DOHH2 (cell line): ENCODE measurements at regions not wholly inside any gene's neighbourhood (a gene's known extent, or its start where the extent isn't known, plus 50 kb on each side); places are given as distances from the start of the nearest gene placed in this dataset.
"Not testable (repeated sequence)": the region's sequence is repeated elsewhere in the genome, so short reads cannot be mapped to it uniquely, and the experiment has no call there.

ENCODE experiments used
- H3F3A ChIP-seq: fragments of 200-600 bp; sonication (generic), shearing (Covaris generic); 2 replicates; pipeline ENCODE4 v1.6.0; 2016; ENCODE audit warnings: antibody characterized with exemption, mild to moderate bottlenecking; ENCODE audit not compliant: control insufficient read depth, insufficient read depth
- H3K27ac ChIP-seq: fragments of 200-600 bp; sonication (generic); 2 replicates; pipeline ENCODE4 v1.5.1; 2014; ENCODE audit warnings: low read depth, mild to moderate bottlenecking, low read length, moderate library complexity
- H3K27me3 ChIP-seq: fragments of 200-600 bp; sonication (generic); 2 replicates; pipeline ENCODE4 v1.6.1; 2014; ENCODE audit warnings: mild to moderate bottlenecking, low read length, mixed read lengths; ENCODE audit not compliant: control insufficient read depth
- H3K36me3 ChIP-seq: fragments of 200-600 bp; sonication (generic); 2 replicates; pipeline ENCODE4 v1.6.1; 2014; ENCODE audit warnings: mild to moderate bottlenecking, low read length, moderate library complexity, mixed read lengths; ENCODE audit not compliant: control insufficient read depth
- H3K4me1 ChIP-seq: fragments of 200-600 bp; sonication (generic); 2 replicates; pipeline ENCODE4 v1.6.1; 2014; ENCODE audit warnings: mild to moderate bottlenecking, low read length, mixed read lengths; ENCODE audit not compliant: control insufficient read depth
- H3K4me2 ChIP-seq: fragments of 200-600 bp; sonication (generic); 2 replicates; pipeline ENCODE4 v1.6.0; 2014; ENCODE audit warnings: mild to moderate bottlenecking, low read length, moderate library complexity
- H3K4me3 ChIP-seq: fragments of 200-600 bp; sonication (generic); 2 replicates; pipeline ENCODE4 v1.5.1; 2014; ENCODE audit warnings: mild to moderate bottlenecking, low read length, mixed read lengths
- H3K79me2 ChIP-seq: fragments of 200-600 bp; sonication (generic); 2 replicates; pipeline ENCODE4 v1.6.1; 2014; ENCODE audit warnings: mild to moderate bottlenecking, low read length, mixed read lengths; ENCODE audit not compliant: control insufficient read depth
- H3K9me2 ChIP-seq: fragments of 200-600 bp; sonication (generic); replicated peaks from 2 replicates; pipeline ENCODE4 v1.6.1; 2014; ENCODE audit warnings: mild to moderate bottlenecking, low read length, mixed read lengths; ENCODE audit not compliant: control insufficient read depth
- H3K9me3 ChIP-seq: fragments of 200-600 bp; sonication (generic); 2 replicates; pipeline ENCODE4 v1.6.1; 2014; ENCODE audit warnings: antibody characterized with exemption, low read length, mixed read lengths; ENCODE audit not compliant: control insufficient read depth, insufficient read depth
- H4K20me1 ChIP-seq: fragments of 200-600 bp; sonication (generic); 2 replicates; pipeline ENCODE4 v1.6.0; 2014; ENCODE audit warnings: low read depth, mild to moderate bottlenecking, antibody characterized with exemption, low read length, moderate library complexity; ENCODE audit not compliant: control insufficient read depth, insufficient read depth
- CTCF ChIP-seq: fragments of 200-600 bp; sonication (generic); IDR thresholded peaks from one replicate; pipeline ENCODE4 v1.5.1; 2014; ENCODE audit warnings: antibody characterized with exemption, mild to moderate bottlenecking, low read depth, low read length; ENCODE audit not compliant: poor library complexity, severe bottlenecking
- EZH2phosphoT487 ChIP-seq: fragments of 200-600 bp; sonication (generic); IDR thresholded peaks from 2 replicates; pipeline ENCODE4 v1.6.1; 2017; ENCODE audit warnings: borderline replicate concordance, mild to moderate bottlenecking, antibody characterized with exemption, low read length, moderate library complexity, mixed read lengths

DNA sequence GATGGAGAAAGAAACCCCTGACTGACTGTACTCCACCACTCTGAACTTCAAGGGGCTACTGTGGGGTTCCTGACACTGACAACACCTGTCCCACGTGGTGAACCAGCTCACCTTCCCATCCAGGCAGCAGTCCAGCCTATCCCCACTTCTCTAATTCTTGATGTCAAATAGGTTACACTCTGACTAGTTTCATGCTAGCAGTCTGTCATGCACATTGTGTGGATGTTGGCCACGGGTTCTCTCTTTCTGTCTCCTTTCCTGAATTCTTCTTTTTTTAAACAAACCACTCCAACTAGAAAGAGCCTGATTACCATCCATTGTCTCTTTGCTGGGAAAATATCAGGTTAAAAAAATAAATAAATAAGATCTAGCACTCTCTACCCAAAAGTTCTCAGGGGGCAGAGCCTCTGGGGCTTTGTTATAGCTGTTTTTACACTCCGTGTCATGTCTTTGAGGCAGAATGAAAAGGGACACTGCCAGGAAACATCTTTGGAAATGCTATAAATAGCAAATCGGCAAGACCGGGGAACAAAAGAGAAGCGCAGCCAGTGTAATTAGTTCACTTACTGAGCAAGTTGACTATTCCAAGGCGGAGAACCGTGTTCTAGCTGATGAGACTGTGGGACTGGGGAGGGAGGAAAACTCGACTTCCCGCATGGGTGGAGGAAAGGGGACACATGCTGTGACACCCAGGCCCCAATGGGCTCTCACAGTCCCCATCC lies 356.1 kb downstream of the OMA1 start:
- Histone ChIP-seq H3K4me2 (no peak overlapping the region), H3F3A (no peaks in the 10 kb centered on the region), H3K36me3 (no peaks in the 10 kb centered on the region), H3K9me2 (no peaks in the 10 kb centered on the region), H3K4me1 (no peaks in the 10 kb centered on the region), H3K9me3 (no peaks in the 10 kb centered on the region), H4K20me1 (no peaks in the 10 kb centered on the region), H3K27me3 (peaks cover 3% of the 10 kb centered on the region), H3K27ac (no peak overlapping the region), H3K4me3 (no peak overlapping the region), H3K79me2 (no peaks in the 10 kb centered on the region)
- TF ChIP-seq EZH2phosphoT487, result no peak

DNA sequence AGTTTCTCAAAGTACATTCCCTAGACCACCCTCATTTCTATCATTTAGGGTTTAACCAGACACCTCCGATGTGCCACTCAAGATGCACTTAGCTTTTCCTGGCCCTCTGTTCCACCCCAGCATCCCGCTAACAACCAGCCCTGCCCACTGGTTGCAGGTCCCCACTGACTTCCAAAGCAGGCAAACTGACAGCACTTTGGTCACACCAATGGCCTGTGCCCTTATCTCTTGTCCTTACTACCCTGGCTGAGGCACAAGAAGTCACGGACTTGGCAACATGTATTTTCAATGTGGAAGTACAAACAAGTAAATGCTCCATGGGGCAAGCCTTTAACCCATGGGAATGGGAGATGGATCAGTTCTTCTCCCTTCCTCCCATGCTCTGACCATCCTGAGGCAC lies 357.1 kb downstream of the OMA1 start:
- H3K4me1 ChIP-seq, result no peaks in the 10 kb centered on the region
- no peak overlapping the region for H3K27ac ChIP-seq
- H3K36me3 ChIP-seq, result no peaks in the 10 kb centered on the region
- no peaks in the 10 kb centered on the region for H3K79me2 ChIP-seq
- H3K9me3 ChIP-seq, result no peaks in the 10 kb centered on the region
- no peak overlapping the region for H3K4me2 ChIP-seq
- TF ChIP-seq CTCF (no peak), EZH2phosphoT487 (no peak)
- H3K9me2 ChIP-seq, result no peaks in the 10 kb centered on the region
- peaks cover 3% of the 10 kb centered on the region for H3K27me3 ChIP-seq
- H3K4me3 ChIP-seq, result no peak overlapping the region
- H3F3A ChIP-seq, result no peaks in the 10 kb centered on the region
- H4K20me1 ChIP-seq, result no peaks in the 10 kb centered on the region

GRCh38 chr1:58183286-58183685 lies 363.2 kb downstream of the OMA1 start:
- no peaks in the 10 kb centered on the region for H3F3A ChIP-seq
- no peaks in the 10 kb centered on the region for H3K9me2 ChIP-seq
- no peak for TF ChIP-seq CTCF
- no peak for TF ChIP-seq EZH2phosphoT487
- no peaks in the 10 kb centered on the region for H4K20me1 ChIP-seq
- H3K79me2 ChIP-seq, result no peaks in the 10 kb centered on the region
- peaks cover 3% of the 10 kb centered on the region; the same call in 1 of the 2 replicates for H3K27me3 ChIP-seq
- H3K9me3 ChIP-seq, result no peaks in the 10 kb centered on the region
- no peak overlapping the region for H3K27ac ChIP-seq
- H3K4me2 ChIP-seq, result no peak overlapping the region
- H3K4me3 ChIP-seq, result no peak overlapping the region
- H3K4me1 ChIP-seq, result no peaks in the 10 kb centered on the region
- H3K36me3 ChIP-seq, result no peaks in the 10 kb centered on the region

- no peaks in the 10 kb centered on the region for H3F3A ChIP-seq
- no peaks in the 10 kb centered on the region for H3K4me1 ChIP-seq
- H4K20me1 ChIP-seq, result no peaks in the 10 kb centered on the region
- H3K27ac ChIP-seq, result no peak overlapping the region
- H3K4me3 ChIP-seq, result no peak overlapping the region
- TF ChIP-seq EZH2phosphoT487, result no peak
- no peak for TF ChIP-seq CTCF
- H3K36me3 ChIP-seq, result no peaks in the 10 kb centered on the region
- H3K9me2 ChIP-seq, result no peaks in the 10 kb centered on the region
- no peaks in the 10 kb centered on the region for H3K9me3 ChIP-seq
- no peak overlapping the region for H3K4me2 ChIP-seq
- no peaks in the 10 kb centered on the region for H3K79me2 ChIP-seq
- no peaks in the 10 kb centered on the region for H3K27me3 ChIP-seq
These were observed 366.0 kb downstream of the OMA1 start for GRCh38 chr1:58180537-58180936.

DNA sequence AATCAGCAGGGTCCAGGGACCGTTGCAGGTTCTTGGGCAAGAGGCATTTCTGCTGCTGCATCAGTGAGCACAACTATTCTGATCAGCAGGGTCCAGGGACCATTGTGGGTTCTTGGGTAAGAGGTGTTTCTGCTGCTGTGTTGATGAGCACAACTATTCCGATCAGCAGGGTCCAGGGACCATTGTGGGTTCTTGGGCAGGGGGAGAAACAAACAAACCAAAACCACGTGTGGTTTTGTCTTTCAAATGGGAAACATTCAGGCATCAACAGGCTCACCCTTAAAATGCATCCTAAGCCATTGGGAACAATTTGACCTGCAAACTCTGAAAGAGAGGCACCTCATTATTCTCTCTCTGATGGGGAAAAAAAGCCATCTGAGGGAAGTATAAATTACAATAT lies 377.4 kb downstream of the OMA1 start:
- H3K9me3 ChIP-seq, H3K79me2 ChIP-seq, H3F3A ChIP-seq, H3K27ac ChIP-seq, H3K27me3 ChIP-seq, H3K9me2 ChIP-seq, H3K4me2 ChIP-seq, H3K4me1 ChIP-seq, H4K20me1 ChIP-seq, H3K4me3 ChIP-seq, H3K36me3 ChIP-seq: not testable (repeated sequence)

DNA sequence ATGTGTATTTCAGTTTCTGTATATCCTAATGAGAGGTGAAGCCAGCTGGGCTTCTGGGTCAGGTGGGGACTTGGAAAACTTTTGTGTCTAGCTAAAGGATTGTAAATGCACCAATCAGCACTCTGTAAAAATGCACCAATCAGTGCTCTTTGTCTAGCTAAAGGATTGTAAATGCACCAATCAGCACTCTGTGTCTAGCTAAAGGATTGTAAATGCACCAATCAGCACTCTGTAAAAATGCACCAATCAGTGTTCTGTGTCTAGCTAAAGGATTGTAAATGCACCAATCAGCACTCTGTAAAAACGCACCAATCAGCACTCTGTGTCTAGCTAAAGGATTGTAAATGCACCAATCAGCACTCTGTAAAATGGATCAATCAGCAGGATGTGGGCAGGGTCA lies 379.4 kb downstream of the OMA1 start:
- H3F3A ChIP-seq, H3K9me2 ChIP-seq, H4K20me1 ChIP-seq, H3K36me3 ChIP-seq, H3K4me1 ChIP-seq, H3K4me2 ChIP-seq, H3K79me2 ChIP-seq, H3K27me3 ChIP-seq, H3K9me3 ChIP-seq, H3K4me3 ChIP-seq, H3K27ac ChIP-seq: not testable (repeated sequence)
